ENCODE measurements at regions not wholly inside any gene's neighbourhood (a gene's known extent, or its start where the extent isn't known, plus 50 kb on each side); places are given as distances from the start of the nearest gene placed in this dataset.
A peak's percentile ranks its signal among the peaks of the same experiment; 100 is the strongest.
"Not testable (repeated sequence)": the region's sequence is repeated elsewhere in the genome, so short reads cannot be mapped to it uniquely, and the experiment has no call there.

DNA sequence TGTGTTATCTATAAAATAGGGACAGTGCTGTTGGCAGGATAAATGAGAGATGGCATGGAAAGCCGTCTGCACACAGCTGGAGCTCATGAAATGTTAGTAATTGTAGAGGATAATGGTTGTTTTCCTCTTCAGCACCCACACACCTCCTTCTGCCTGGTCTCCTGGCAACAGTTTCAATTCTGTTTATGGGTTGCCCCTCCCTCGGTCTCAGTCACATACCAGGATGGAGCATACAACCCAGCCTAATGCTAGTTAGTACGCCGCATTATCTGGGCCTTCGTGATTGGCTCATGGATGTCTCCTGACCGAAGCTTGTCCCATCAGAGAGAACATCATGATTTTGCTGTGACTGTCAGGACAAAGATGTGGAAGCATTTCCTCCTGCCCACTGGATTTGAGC is 126.2 kb upstream of the WSCD1 start:
- no peak for DNase-seq (ENCODE audit: low read depth in 2 of 3, low spot score in 1 of 3)

DNA sequence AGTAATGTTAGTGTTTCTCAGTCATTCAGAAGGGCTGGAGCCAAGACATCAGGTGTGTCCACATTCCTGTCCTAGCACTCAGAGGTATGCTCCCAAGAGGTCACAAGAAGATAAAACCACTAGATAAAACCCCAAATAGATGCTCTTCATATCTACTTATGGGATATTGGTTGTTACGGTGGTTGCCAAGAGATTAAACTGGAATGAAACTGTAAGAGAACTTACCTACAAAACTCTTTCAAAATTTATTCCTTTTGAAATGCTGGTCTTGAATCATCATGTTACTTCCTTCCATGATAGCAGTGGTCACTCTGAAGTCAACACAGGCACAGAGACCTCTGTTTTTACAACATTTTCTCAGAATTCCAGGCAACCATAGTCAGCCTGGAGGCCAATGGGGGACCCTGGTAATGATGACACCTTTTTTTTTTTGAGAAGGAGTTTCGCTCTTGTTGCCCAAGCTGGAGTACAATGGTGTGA is 122.4 kb upstream of the WSCD1 start:
- no peak for DNase-seq (ENCODE audit: low read depth in 2 of 3, low spot score in 1 of 3)

DNA sequence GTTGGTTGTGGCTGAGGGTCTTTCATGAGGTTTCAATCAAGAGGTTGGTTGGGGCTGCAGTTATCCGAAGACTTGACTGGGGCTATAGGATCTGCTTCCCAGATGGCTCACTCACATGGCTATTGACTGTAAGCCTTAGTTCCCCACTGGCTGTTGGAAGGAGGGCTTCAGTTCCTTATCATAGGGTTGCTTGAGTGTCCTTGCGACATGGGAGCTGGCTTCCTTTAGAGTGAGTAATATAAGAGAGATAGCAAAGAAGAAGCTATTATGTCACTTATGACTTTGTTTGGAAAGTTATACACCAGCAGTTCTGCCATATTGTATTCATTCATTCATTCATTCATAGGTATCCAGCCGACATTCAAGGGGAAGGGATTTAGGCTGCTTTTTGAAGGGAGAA is 121.4 kb upstream of the WSCD1 start:
- no peak for DNase-seq (ENCODE audit: low read depth in 2 of 3, low spot score in 1 of 3)

DNA sequence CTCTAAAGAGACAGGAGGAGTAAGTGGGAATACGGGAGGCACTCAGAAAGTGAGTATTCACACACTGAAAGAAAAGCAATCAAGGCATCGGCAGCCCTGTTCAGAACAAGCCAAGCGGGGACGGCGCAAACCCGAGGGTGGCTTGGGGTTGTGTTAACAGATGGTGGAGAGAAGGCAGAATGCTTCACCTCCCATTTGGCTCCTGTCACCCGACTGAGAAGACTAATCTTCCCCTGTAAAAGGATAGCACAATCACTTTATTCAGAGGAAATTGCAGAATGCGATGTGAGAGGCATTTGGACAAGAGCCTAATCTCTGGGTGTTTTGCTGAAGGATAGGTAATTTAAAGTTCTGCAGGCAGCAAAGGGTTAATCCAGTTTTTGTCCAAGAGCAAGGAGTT is 119.3 kb upstream of the WSCD1 start:
- no peak for DNase-seq (ENCODE audit: low read depth in 2 of 3, low spot score in 1 of 3)

DNA sequence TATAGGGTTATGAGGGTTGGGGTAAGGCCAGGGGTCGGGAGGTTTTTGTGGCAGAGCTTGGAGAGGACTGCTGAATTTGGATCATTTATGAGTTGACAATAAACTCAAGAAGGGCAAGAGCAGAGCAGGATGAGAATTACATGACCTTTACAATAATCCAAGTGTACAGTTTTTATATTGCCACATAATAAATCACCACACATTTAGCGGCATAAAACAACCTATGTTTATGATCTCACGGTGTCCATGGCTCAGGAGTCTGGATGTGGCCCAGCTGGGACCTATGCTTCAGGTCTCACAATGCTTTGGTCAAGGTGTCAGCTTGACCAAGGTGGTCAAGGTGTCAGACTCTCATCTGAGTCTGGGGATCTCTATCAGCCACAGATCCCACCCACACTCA is 118.3 kb upstream of the WSCD1 start:
- no peak for DNase-seq (ENCODE audit: low read depth in 2 of 3, low spot score in 1 of 3)

DNA sequence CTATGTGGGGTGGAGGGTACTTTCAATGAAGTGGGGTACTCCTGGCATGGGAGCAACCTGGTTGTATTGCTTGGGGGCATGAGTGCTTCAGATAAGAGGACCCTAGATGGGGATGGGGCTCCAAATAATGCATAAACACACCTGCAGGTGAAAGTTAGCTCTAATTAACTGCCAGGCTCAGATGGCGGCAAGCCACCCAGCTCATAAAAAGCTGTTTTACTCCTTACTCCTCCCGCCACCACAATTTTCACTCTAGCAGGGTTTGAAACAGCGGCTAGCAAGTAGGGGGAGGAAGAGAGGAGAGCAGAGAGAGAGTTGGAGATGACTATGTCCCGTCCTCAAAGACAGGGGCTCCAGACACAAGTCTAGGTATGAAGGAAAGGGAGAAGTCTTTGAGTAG is 117.7 kb upstream of the WSCD1 start:
- DNase-seq (ENCODE audit: low read depth in 2 of 3, low spot score in 1 of 3), result no peak

DNA sequence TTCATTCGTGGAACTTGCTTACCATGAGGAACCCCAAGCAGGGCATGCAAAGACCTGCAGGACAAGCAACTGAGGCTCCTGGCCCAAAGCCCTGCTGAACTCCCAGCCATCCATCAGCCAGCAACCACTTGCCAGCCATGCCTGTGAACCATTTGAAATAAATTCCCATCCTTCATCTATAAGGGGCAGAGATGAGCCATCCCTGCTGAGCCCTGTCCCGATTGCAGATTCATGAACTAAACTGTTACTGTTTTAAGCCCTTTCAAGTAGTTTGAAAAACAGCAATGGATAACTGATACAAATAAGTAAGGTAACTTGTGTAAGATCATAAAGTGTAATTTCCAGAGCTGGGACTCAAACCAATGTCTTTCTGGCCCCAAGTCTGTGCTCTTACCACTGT is 114.4 kb upstream of the WSCD1 start:
- no peak for DNase-seq (ENCODE audit: low read depth in 2 of 3, low spot score in 1 of 3)

DNA sequence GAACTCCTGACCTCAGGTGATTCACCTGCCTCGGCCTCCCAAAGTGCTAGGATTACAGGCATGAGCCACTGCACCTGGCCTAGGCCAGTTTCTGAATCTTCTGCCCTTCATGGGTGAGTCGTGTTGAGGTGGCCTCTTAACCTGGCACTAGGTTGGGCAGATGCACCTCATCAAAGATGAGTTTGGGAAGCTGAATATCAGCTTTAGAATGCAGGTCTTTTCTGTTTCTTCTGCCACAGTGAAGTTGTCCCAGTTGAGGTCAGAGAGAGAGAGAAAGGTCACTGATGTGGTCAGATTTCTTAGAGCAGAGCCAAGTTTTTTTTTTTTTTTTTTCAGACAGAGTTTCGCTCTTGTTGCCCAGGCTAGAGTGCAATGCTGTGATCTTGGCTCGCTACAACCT is 111.3 kb upstream of the WSCD1 start:
- no peak for DNase-seq (ENCODE audit: low read depth in 2 of 3, low spot score in 1 of 3)

DNA sequence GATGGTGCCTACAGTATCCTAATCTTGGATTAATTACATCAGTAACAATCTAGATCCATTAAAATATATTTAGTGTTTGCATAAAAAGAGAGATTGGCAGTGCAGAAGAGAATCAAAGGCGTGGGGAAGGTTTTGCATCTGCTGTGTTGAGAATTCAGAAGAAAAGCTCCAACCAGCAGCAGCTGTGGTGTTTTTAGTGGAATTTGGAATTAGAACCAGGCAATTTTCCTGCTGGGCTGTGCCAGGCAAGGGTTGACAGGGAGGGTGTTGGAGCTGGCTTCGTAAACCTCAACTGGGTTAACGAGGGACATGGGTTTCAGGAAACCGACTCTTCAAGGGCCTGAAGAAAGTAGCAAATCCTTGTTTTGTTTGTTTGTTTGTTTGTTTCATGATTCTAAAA is 107.8 kb upstream of the WSCD1 start:
- no peak for DNase-seq (ENCODE audit: low read depth in 2 of 3, low spot score in 1 of 3)

DNA sequence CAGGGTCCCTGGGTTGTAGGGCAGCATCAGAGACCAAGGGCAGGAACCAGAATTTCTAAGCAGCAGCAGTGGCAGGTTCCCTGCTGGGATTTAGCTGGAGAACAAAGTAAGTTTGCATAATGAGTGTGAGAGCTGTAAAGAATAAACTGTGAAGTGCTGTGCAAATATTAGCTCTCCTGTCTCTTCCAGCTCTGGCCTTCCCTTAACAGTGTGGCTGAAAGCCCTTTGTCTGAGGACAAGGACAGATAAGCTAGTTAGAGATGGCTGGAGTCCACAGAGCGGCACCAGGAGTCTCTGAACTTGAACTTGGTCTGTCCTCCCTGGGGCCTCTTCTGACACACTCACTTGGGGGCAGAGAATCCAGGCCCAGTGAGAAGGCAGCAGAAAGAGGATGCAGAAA is 98.2 kb upstream of the WSCD1 start:
- DNase-seq (ENCODE audit: low read depth in 2 of 3, low spot score in 1 of 3), result no peak

DNA sequence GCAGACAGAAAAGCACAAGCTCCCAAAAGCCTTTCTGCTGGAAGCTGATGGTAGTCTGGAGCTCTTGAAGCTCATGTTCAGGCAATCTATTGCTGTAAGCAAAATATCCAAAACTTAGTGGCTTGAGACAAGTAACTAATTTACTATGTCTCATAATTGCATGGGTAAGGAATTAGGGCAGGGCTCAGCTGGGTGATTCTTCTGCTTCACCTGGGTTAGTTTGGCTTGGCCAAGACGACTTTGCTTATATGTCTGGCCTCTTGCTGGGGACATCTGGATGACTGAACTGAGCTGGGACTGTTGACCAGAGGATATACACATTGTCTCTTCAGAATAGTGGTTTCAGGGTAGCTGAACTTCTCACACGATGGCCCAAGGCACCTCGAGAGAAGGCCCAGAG is 96.8 kb upstream of the WSCD1 start:
- DNase-seq (ENCODE audit: low read depth in 2 of 3, low spot score in 1 of 3), result no peak

DNA sequence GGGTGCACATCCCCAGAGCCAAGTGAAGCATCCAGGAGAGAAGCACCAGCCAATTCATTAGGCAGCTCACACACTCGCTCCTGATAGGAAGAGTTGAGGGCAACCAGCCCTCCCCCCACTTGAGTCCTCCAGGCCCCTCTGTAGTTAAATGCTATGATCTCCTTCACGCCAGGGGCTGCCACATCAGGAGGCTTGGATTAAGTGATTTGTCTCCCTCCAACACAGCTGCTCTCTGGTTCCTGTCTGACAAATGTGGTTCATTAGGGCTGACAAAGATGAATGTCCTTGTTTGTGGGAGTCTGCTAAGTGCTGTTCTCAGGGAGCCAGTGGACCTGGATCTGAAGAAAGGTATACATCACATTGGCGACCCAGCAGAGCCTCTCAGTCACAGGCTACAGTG is 94.5 kb upstream of the WSCD1 start:
- no peak for DNase-seq (ENCODE audit: low read depth in 2 of 3, low spot score in 1 of 3)

DNA sequence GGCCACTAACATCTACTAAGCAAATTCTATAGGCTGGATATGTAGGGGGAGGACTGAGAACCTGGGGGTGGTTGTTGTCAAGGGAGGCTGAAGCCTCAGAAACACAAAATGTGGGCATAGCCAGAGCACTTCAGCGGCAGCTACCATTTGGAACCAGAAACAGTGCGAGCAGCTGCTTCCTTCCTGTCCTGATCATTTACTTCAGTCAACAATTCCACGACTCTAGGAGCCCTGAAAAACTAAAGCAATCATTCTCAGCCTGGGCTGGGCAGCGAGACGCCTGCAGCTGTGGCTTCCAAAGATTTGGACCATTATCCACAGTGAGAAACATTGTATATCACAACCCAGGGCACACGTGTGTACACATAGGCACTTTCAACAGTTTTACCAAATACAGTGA is 93.9 kb upstream of the WSCD1 start:
- DNase-seq (ENCODE audit: low read depth in 2 of 3, low spot score in 1 of 3), result no peak

DNA sequence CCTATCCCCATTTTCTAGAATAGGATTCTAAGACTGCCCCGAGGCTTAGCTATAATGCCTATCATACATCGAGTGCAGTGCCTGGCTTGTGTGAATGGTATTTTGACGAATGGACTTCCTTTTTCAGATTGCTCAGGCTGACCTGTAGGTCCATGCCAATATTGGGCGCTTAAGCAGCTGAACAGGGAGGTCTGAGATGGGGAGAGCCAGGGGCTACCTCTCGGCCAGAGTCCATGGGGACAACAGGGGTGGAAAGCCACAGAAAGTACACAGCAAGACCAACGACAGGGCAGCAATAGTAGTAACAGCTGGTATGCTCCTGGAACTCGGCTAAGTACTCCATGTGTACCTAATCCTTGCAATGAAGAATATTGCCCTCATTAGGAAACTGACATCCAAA is 91.7 kb upstream of the WSCD1 start:
- no peak for DNase-seq (ENCODE audit: low read depth in 2 of 3, low spot score in 1 of 3)

DNA sequence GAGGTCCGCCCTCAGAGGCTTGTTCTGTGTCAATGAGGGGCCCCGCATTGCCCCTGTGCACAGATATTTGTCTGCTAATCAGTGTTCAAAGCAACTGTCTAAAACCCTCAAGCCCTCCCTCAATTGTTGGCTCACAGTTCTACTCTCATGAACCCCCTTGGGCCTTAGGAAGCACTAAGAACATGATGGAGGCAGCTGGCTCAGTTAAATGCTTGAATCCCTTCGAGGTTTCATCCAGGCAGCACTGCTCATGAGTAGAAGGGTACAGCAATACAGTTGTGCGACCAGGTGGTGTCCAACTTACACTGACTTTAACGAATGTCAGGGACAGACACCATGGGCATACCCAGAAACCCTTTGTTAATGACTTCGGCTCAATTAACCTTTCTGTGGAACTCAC is 89.2 kb upstream of the WSCD1 start:
- DNase-seq (ENCODE audit: low read depth in 2 of 3, low spot score in 1 of 3), result no peak

DNA sequence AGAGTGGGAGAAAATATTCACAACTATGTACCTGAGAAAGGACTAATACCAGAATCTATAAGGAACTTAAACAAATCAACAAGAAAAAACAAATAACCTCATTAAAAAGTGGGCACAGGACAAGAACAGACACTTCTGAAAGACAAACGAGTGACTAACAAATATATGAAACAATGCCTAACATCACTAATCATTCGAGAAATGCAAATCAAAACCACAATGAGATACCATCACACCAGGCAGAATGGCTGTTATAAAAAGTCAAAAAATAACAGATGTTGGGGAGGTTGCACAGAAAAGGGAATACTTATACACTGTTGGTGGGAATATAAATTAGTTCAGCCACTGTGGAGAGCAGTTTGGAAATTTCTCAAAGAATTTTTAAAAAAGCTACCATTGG is 83.5 kb upstream of the WSCD1 start:
- DNase-seq (ENCODE audit: low read depth in 2 of 3, low spot score in 1 of 3), result no peak

DNA sequence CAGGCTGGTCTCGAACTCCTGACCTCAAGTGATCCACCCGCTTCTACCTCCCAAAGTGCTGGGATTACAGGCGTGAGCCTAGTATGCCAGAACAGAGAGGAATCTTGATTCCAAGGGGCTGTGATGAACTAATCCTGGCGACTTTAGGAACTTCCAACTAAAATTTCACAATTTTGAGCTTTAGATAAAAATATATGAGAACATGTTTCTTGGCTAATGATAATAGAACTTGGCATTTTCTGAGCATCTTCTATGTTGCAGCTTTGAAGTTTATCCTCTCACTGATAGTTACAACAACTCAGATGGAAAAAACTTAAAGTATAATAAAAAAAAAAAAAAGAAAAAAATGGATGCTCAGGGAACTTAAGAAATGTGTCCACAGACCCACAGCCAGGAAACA is 69.8 kb upstream of the WSCD1 start:
- DNase-seq (ENCODE audit: low read depth in 2 of 3, low spot score in 1 of 3), result no peak

DNA sequence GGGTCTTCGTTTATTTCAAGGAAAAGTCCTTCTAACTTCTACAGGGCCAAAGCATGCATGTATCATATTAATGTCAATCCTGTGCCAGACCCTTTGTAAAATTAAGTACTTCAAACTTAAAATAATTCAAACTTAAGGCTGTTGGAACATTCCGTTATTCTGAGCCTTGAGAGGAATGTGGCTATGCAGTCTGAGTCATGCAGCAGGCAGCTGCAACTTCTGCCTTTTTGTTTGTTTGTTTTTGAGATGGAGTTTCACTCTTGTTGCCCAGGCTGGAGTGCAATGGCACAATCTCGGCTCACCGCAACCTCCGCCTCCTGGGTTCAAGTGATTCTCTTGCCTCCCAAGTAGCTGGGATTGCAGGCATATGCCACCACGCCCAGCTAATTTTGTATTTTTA is 67.0 kb upstream of the WSCD1 start:
- not testable (repeated sequence) for DNase-seq (ENCODE audit: low read depth in 2 of 3, low spot score in 1 of 3)

DNA sequence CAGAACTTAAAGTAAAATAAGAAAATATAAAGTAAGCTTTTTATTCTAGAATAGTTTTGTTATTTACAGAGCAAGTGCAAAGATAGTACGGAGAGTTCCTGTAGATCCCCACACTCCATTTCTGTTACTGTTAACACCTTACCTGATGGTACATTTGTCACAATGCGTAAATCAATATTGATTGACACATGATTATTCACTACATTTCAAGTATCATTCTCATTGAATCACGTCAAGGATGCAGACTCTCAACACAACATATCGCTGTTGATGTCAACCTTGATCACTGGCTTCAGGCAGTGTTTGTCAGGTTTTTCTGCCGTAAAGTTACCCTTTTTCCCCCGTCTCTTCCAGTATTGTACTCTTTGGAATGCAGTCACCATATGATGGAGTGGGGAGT is 64.2 kb upstream of the WSCD1 start:
- DNase-seq (ENCODE audit: low read depth in 2 of 3, low spot score in 1 of 3), result no peak

DNA sequence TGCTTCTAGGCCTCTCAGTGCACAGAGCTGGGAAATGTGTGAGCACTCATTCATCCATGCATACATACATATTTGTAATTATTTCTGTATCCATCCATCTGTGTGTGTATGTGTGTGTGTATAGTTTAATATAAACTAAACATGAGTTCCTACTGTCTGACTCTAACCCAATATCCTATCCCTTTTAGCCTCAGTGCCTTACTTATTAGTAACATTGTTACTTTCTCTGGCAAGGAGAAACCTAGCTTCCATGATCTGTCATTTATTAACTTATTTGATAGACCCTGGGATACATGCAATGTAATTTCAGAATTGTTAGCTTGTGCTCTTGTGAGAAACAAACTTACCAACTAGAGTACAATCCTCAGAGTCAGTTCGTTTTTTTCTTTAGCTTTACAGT is 59.0 kb upstream of the WSCD1 start:
- DNase-seq (ENCODE audit: low read depth in 2 of 3, low spot score in 1 of 3), result no peak

DNA sequence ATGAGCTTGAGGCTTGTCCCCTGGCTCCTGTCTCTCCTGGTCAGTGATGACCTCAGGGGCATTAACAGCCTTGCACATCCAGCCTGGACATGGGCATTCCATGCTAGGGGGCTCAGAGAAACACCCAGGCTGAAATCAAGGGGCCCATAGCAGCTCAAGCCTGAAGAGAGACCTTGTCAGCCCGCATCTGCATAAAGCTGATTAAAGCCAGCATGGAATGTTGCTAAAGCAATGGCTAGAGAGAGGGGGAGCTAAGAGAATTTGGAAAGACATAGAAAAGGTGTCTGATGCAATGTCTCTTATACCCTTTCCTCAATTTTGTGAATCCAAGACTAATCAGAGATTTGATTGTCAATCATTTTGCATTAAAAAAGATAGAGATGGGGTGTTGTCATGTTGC is 51.4 kb upstream of the WSCD1 start:
- DNase-seq (ENCODE audit: low read depth in 2 of 3, low spot score in 1 of 3), result no peak

DNA sequence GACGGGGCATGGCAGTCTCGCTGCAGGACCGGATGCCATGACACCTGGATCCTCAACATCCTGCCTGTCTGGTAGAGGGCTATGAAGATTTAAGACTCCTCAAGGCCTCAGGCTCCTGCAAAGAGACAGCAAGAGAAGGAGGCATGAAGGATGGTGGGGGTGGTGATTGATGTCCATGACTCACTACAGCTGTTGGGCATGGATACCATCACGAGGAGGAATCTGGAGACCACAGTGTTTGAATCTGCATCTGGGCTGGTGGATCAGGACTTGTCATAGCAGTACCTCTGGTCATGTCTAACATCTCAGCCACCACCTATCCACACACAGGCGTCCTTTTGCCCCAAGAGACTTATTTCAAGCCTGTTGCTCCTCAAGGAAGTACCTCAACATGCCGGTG is 50.2 kb upstream of the WSCD1 start:
- peak in 1 of 3 donors; percentile 10 for DNase-seq (ENCODE audit: low read depth in 2 of 3, low spot score in 1 of 3)

DNA sequence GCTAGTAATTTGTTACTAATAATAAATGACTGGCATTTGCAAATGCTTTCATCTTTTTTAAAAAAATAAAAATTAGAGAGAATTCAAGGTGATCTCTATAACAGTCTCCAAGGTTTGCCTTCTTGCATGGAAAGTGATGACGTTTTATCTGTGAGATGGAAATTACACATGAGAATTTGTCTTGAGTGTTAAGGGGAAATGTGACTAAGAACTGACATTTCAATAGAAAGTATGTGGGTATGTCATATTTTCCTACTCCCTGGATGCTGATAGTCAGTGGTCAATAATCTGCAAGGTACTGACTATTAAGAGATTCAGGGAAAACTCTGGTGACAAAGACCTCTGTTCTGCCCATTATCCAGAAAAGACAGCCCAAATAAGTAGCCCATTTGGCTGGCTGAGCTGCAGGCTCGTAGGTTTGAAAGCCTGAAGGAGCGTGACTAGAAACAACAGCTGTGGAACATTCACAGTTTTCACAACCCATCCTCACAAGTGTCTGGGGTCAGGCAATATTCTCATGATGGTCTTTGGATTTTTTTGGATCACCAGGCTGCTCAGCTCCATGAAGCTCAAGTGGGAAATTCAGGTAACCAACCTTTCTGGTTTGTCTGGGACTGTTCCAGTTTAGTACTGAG is 49.7 kb upstream of the WSCD1 start:
- DNase-seq (ENCODE audit: low read depth in 2 of 3, low spot score in 1 of 3), result no peak
